ENCODE measurements at regions not wholly inside any gene's neighbourhood (a gene's known extent, or its start where the extent isn't known, plus 50 kb on each side); places are given as distances from the start of the nearest gene placed in this dataset.

DNA sequence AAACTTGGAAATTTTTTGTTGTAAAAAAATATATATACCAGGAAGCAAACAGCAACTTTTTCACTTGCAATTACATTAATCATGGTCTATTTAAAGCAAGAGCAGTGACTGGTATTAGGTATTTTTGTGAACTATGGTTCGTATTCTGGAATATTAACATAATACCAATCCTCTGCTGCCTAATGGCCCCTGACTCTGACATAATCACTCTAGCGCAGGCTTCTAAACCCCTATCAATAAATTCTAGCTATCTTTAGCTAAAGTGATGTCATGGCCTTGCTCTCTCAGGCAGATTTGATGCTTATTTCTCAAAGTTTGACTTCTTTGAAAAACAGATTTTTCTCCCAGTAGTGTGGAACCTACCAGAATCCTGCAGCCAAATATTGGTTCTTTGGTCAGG lies 808.3 kb downstream of the VGLL3 start:
- TF ChIP-seq, protein P1, sequence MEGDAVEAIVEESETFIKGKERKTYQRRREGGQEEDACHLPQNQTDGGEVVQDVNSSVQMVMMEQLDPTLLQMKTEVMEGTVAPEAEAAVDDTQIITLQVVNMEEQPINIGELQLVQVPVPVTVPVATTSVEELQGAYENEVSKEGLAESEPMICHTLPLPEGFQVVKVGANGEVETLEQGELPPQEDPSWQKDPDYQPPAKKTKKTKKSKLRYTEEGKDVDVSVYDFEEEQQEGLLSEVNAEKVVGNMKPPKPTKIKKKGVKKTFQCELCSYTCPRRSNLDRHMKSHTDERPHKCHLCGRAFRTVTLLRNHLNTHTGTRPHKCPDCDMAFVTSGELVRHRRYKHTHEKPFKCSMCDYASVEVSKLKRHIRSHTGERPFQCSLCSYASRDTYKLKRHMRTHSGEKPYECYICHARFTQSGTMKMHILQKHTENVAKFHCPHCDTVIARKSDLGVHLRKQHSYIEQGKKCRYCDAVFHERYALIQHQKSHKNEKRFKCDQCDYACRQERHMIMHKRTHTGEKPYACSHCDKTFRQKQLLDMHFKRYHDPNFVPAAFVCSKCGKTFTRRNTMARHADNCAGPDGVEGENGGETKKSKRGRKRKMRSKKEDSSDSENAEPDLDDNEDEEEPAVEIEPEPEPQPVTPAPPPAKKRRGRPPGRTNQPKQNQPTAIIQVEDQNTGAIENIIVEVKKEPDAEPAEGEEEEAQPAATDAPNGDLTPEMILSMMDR (IDR thresholded peaks at IDR 0.05): no peak
- TF ChIP-seq POLR2A (IDR thresholded peaks at IDR 0.05) (no peak), EP300 (IDR thresholded peaks at IDR 0.05) (no peak), POLR2AphosphoS5 (IDR thresholded peaks at IDR 0.05) (no peak)
